ENCODE measurements at regions not wholly inside any gene's neighbourhood (a gene's known extent, or its start where the extent isn't known, plus 50 kb on each side); places are given as distances from the start of the nearest gene placed in this dataset.

DNA sequence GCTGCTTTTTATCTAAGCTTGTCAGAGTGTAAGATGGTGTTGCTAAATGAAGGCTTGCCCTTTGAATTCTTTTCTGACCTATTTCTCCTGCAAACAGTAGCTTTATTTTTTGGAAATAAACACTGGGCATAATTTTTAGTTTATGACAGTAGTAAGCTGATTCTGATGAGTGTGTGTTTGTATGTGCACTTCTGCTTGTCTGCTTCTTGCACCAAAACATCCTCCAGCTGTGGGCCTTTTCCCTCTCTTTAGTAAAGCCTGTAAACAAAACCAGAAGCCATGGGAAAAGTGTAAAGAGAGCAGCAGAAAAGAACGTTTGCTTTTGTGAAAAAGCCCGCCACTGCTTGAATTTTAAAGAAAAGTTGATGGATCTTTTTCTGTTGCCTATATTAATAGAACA is 136.4 kb upstream of the IL12A start:
- H3K4me2 ChIP-seq (ENCODE audit: control insufficient read depth, extremely low read depth, insufficient read depth, low read depth, low read length), result peak overlapping the region; percentile 67

DNA sequence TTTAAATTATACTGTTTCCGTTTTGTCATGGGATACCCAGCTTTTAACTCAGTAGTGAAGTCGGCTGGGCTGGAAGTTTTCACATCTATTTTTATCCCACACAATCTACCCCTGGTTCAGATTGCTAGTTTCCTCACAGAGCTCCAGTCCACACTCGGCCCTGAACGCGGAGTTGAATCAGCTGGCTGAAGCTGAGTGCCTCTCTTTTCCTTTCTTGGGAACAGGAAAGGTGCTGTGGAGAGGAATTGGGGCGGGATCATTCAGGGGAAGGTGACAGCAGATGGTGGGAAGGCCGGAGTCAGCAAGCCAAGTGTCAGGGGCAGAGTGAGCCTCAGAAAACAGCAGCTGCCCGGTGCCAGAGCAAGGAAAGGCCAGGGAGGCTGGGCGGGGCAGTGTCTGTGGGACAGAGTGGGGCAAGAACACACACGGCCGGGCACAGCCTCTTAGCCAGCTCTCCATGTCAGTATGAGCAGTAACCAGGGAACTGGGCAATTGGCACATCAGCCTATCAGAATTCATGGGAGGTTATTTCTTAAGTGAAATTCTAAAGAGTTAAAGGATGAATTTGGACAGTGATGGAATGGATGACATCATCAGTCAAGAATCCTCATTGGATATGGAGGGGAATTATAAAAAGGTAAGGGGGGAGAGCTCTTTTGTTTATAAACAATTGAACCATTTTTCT is 135.7 kb upstream of the IL12A start:
- Histone ChIP-seq H4K20me1 (ENCODE audit: control insufficient read depth, extremely low read depth, insufficient read depth, low read length) (no peaks in the 10 kb centered on the region), H3K27ac (ENCODE audit: control insufficient read depth, insufficient read depth, low read length) (peak overlapping the region; percentile 77)
- FAIRE-seq, result no peak

More for the DNA sequence above, 136.4 kb upstream of the IL12A start:
- Histone ChIP-seq H3K4me1 (ENCODE audit: control insufficient read depth, extremely low read depth, insufficient read depth, low read length) (peaks cover 30% of the 10 kb centered on the region), H3K4me3 (ENCODE audit: control insufficient read depth in 2 of 3, extremely low read depth in 1 of 3, insufficient read depth in 2 of 3, low read depth in 1 of 3, low read length in 3 of 3) (no peak overlapping the region), H3K36me3 (ENCODE audit: control insufficient read depth in 2 of 2, extremely low read depth in 1 of 2, insufficient read depth in 2 of 2, low read length in 2 of 2) (no peaks in the 10 kb centered on the region), H3K27ac (ENCODE audit: control insufficient read depth, insufficient read depth, low read length) (no peak overlapping the region), H3K27me3 (ENCODE audit: control insufficient read depth, extremely low read depth, insufficient read depth, low read length) (no peaks in the 10 kb centered on the region), H2AFZ (ENCODE audit: control insufficient read depth, low read length) (no peak overlapping the region), H3K79me2 (ENCODE audit: control insufficient read depth, insufficient read depth, low read length) (peaks cover 65% of the 10 kb centered on the region), H3K9me1 (ENCODE audit: control insufficient read depth, extremely low read depth, insufficient read depth, low read length) (no peaks in the 10 kb centered on the region), H3K9me3 (ENCODE audit: control insufficient read depth, low read depth, low read length) (no peaks in the 10 kb centered on the region), H3K9ac (ENCODE audit: control insufficient read depth, extremely low read depth, insufficient read depth, low read length) (no peak overlapping the region), H4K20me1 (ENCODE audit: control insufficient read depth, extremely low read depth, insufficient read depth, low read length) (no peaks in the 10 kb centered on the region)
- dilution Hi-C loops (cut with MboI; ENCODE audit: extremely low pct_ligation_motif_present, low sequenced_read_pairs), result no loop called here
- no peak for FAIRE-seq
- no peak for DNase-seq (ENCODE audit: low read depth, low spot score)
- TF ChIP-seq EZH2 (IDR thresholded peaks at IDR 0.05; ENCODE audit: low read length), result no peak
- TF ChIP-seq, protein P1, sequence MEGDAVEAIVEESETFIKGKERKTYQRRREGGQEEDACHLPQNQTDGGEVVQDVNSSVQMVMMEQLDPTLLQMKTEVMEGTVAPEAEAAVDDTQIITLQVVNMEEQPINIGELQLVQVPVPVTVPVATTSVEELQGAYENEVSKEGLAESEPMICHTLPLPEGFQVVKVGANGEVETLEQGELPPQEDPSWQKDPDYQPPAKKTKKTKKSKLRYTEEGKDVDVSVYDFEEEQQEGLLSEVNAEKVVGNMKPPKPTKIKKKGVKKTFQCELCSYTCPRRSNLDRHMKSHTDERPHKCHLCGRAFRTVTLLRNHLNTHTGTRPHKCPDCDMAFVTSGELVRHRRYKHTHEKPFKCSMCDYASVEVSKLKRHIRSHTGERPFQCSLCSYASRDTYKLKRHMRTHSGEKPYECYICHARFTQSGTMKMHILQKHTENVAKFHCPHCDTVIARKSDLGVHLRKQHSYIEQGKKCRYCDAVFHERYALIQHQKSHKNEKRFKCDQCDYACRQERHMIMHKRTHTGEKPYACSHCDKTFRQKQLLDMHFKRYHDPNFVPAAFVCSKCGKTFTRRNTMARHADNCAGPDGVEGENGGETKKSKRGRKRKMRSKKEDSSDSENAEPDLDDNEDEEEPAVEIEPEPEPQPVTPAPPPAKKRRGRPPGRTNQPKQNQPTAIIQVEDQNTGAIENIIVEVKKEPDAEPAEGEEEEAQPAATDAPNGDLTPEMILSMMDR (optimal IDR thresholded peaks at IDR 0.05 in 1 of 3, IDR thresholded peaks at IDR 0.05 in 1 of 3, conservative IDR thresholded peaks at IDR 0.05 in 1 of 3; ENCODE audit: extremely low read depth in 1 of 3, insufficient read depth in 2 of 3, low read length in 3 of 3), result no peak

More for the DNA sequence above, 135.7 kb upstream of the IL12A start:
- Histone ChIP-seq H3K79me2 (ENCODE audit: control insufficient read depth, insufficient read depth, low read length) (peaks cover 65% of the 10 kb centered on the region), H3K36me3 (ENCODE audit: control insufficient read depth in 2 of 2, extremely low read depth in 1 of 2, insufficient read depth in 2 of 2, low read length in 2 of 2) (no peaks in the 10 kb centered on the region), H3K27me3 (ENCODE audit: control insufficient read depth, extremely low read depth, insufficient read depth, low read length) (no peaks in the 10 kb centered on the region), H3K9ac (ENCODE audit: control insufficient read depth, extremely low read depth, insufficient read depth, low read length) (peak overlapping the region; percentile 47), H3K4me3 (ENCODE audit: control insufficient read depth in 2 of 3, extremely low read depth in 1 of 3, insufficient read depth in 2 of 3, low read depth in 1 of 3, low read length in 3 of 3) (peak overlapping the region in 2 of 3 experiments; percentile 18 to 46), H3K4me2 (ENCODE audit: control insufficient read depth, extremely low read depth, insufficient read depth, low read depth, low read length) (peak overlapping the region; percentile 67), H2AFZ (ENCODE audit: control insufficient read depth, low read length) (peak overlapping the region; percentile 61), H3K9me1 (ENCODE audit: control insufficient read depth, extremely low read depth, insufficient read depth, low read length) (no peaks in the 10 kb centered on the region), H3K4me1 (ENCODE audit: control insufficient read depth, extremely low read depth, insufficient read depth, low read length) (peaks cover 32% of the 10 kb centered on the region), H3K9me3 (ENCODE audit: control insufficient read depth, low read depth, low read length) (no peaks in the 10 kb centered on the region)
- no peak for DNase-seq (ENCODE audit: low read depth, low spot score)
- TF ChIP-seq EZH2 (IDR thresholded peaks at IDR 0.05; ENCODE audit: low read length), result no peak
- TF ChIP-seq, protein P1 (optimal IDR thresholded peaks at IDR 0.05 in 1 of 3, IDR thresholded peaks at IDR 0.05 in 1 of 3, conservative IDR thresholded peaks at IDR 0.05 in 1 of 3; ENCODE audit: extremely low read depth in 1 of 3, insufficient read depth in 2 of 3, low read length in 3 of 3), result no peak
- dilution Hi-C loops (cut with MboI; ENCODE audit: extremely low pct_ligation_motif_present, low sequenced_read_pairs), result no loop called here
